ENCODE measurements at regions not wholly inside any gene's neighbourhood (a gene's known extent, or its start where the extent isn't known, plus 50 kb on each side); places are given as distances from the start of the nearest gene placed in this dataset.
A peak's percentile ranks its signal among the peaks of the same experiment; 100 is the strongest.

DNA sequence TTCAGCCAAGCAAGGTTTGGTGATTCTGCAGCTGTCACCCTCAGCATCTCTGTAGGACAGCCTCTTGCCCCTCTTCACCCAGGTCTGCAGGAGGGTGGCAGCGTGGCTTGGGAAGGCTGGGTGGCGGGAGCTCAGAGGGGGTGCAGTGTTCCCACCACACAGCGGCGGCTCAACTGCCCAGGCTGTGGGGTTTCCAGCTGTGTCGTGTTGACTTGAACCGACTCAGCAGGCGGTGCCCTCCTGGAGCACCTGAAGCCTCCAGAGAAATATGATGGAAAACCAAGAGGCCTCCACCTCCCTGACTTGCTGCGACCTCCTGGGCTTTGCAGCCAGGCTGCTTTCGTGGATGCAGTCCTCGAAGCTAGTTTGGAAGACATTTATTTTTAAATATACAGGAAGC lies 68.0 kb upstream of the KLF6 start:
- no peak overlapping the region for H3K4me3 ChIP-seq
- H3K9me3 ChIP-seq = no peaks in the 10 kb centered on the region
- intact Hi-C loops (cut with DNase I; ENCODE audit: low total_unique reads) = no loop called here
- TF ChIP-seq, protein P1, sequence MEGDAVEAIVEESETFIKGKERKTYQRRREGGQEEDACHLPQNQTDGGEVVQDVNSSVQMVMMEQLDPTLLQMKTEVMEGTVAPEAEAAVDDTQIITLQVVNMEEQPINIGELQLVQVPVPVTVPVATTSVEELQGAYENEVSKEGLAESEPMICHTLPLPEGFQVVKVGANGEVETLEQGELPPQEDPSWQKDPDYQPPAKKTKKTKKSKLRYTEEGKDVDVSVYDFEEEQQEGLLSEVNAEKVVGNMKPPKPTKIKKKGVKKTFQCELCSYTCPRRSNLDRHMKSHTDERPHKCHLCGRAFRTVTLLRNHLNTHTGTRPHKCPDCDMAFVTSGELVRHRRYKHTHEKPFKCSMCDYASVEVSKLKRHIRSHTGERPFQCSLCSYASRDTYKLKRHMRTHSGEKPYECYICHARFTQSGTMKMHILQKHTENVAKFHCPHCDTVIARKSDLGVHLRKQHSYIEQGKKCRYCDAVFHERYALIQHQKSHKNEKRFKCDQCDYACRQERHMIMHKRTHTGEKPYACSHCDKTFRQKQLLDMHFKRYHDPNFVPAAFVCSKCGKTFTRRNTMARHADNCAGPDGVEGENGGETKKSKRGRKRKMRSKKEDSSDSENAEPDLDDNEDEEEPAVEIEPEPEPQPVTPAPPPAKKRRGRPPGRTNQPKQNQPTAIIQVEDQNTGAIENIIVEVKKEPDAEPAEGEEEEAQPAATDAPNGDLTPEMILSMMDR (IDR thresholded peaks at IDR 0.05) = no peak
- H3K36me3 ChIP-seq = no peaks in the 10 kb centered on the region
- no peak for DNase-seq
- H3K4me1 ChIP-seq = peaks cover 0 to 37% (median 20%) of the 10 kb centered on the region in 4 donors
- peak overlapping the region; percentile 74 to 79 for H3K27ac ChIP-seq
- no peaks in the 10 kb centered on the region for H3K27me3 ChIP-seq

GRCh38 chr10:3852147-3852904 lies 67.3 kb upstream of the KLF6 start:
- Histone ChIP-seq H3K4me3 (no peak overlapping the region), H3K9me3 (no peaks in the 10 kb centered on the region), H3K27ac (peak overlapping the region; percentile 74 to 79), H3K4me1 (peaks cover 0 to 37% (median 20%) of the 10 kb centered on the region in 4 donors), H3K27me3 (no peaks in the 10 kb centered on the region), H3K36me3 (no peaks in the 10 kb centered on the region)
- TF ChIP-seq, protein P1 (IDR thresholded peaks at IDR 0.05) = no peak
- intact Hi-C loops (cut with DNase I; ENCODE audit: low total_unique reads) = no loop called here
- peak; percentile 90 for DNase-seq

- Histone ChIP-seq H3K4me3 (no peak overlapping the region), H3K9me3 (no peaks in the 10 kb centered on the region), H3K27ac (peak overlapping the region; percentile 74 to 79), H3K4me1 (peaks cover 0 to 37% (median 20%) of the 10 kb centered on the region in 4 donors), H3K27me3 (no peaks in the 10 kb centered on the region), H3K36me3 (no peaks in the 10 kb centered on the region)
- intact Hi-C loops (cut with DNase I; ENCODE audit: low total_unique reads) = no loop called here
- TF ChIP-seq, protein P1 (IDR thresholded peaks at IDR 0.05) = no peak
- peak in 1 of 2 donors; percentile 45 for DNase-seq
Observed at GRCh38 chr10:3850999-3851937, 66.3 kb upstream of the KLF6 start.

GRCh38 chr10:3848775-3849635 lies 64.0 kb upstream of the KLF6 start:
- Histone ChIP-seq H3K36me3 (no peaks in the 10 kb centered on the region), H3K4me3 (no peak overlapping the region), H3K4me1 (peaks cover 0 to 33% (median 19%) of the 10 kb centered on the region in 4 donors), H3K27me3 (no peaks in the 10 kb centered on the region), H3K27ac (no peak overlapping the region), H3K9me3 (no peaks in the 10 kb centered on the region)
- TF ChIP-seq, protein P1 (IDR thresholded peaks at IDR 0.05) = no peak
- intact Hi-C loops (cut with DNase I; ENCODE audit: low total_unique reads) = no loop called here
- DNase-seq = no peak
